Stomach (tissue), 8 donors: ENCODE measurements at regions not wholly inside any gene's neighbourhood (a gene's known extent, or its start where the extent isn't known, plus 50 kb on each side); places are given as distances from the start of the nearest gene placed in this dataset.

ENCODE experiments used
- DNase-seq, 2 donors: peaks; one replicate each; pipeline versions ENCODE4 v3.0.0 to v3.0.0-alpha.2; 2013 to 2019
- H3K27ac ChIP-seq, 5 donors: fragments of 200-600 bp in 4 of 5; sonication (generic) in 4 of 5; one replicate each; pipeline ENCODE4 v1.5.1; 2013 to 2019; ENCODE audit warnings: mild to moderate bottlenecking in 1 of 5, moderate library complexity in 1 of 5
- H3K27me3 ChIP-seq, 3 donors: fragments of 200-600 bp; sonication (generic); one replicate each; pipeline ENCODE4 v1.5.1; 2017 to 2019; ENCODE audit warnings: mixed run types in 1 of 3
- H3K36me3 ChIP-seq, 4 donors: fragments of 200-600 bp; sonication (generic); 1 replicate in 3 of 4; 2 replicates in 1 of 4; pipeline ENCODE4 v1.5.1; 2016 to 2019
- H3K4me1 ChIP-seq, 4 donors: fragments of 200-600 bp; sonication (generic); one replicate each; pipeline ENCODE4 v1.5.1; 2016 to 2019
- H3K4me3 ChIP-seq, 4 donors: fragments of 200-600 bp; sonication (generic) in 3 of 4; one replicate each; pipeline ENCODE4 v1.5.1; 2016 to 2019; ENCODE audit warnings: mild to moderate bottlenecking in 1 of 4
- H3K9me3 ChIP-seq, 4 donors: fragments of 200-600 bp; sonication (generic); one replicate each; pipeline ENCODE4 v1.5.1; 2016 to 2019
- EP300 ChIP-seq: sonication (generic); formaldehyde crosslinking; IDR thresholded peaks from one replicate; pipeline ENCODE4 v1.6.1; 2017; ENCODE audit warnings: antibody characterized with exemption
- POLR2A ChIP-seq, 4 donors: fragments of 450-650 bp; IDR thresholded peaks; one replicate each; pipeline ENCODE4 v1.6.1; 2016; ENCODE audit warnings: antibody characterized with exemption in 4 of 4, control low read depth in 2 of 4, mild to moderate bottlenecking in 1 of 4, moderate library complexity in 1 of 4
- POLR2AphosphoS5 ChIP-seq, 3 donors: sonication (generic); formaldehyde crosslinking; IDR thresholded peaks; one replicate each; pipeline ENCODE4 v1.6.1; 2016; ENCODE audit warnings: antibody characterized with exemption in 3 of 3
- WGBS, 5 donors: extraction: QIAGEN DNeasy Blood & Tissue Kit in 3 of 5; methylation state at CpG; one replicate each; pipeline versions ENCODE4 v1.1.5 to v1.1.7; 2013 to 2018; 5-methylcytosine and 5-hydroxymethylcytosine counted together
- intact Hi-C: fragments of 100-400 bp; cut with DNase I; formaldehyde crosslinking; loops from one replicate; pipeline ENCODE4 v1.15.1; 2023; ENCODE audit warnings: low total_unique reads
- TF ChIP-seq, protein P1 (sequence below), 7 experiments: fragments of 450-650 bp in 4 of 7; fragments of 200-600 bp in 3 of 7; sonication (generic) in 3 of 7; IDR thresholded peaks; one replicate each; pipeline ENCODE4 v1.5.1; 2016 to 2019; ENCODE audit warnings: antibody characterized with exemption in 7 of 7, control low read depth in 2 of 7, mild to moderate bottlenecking in 1 of 7
- donor health status: healthy with polysubstance abuse.
- donor health status: Bipolar disorder and iron deficiency.
- donor health status: healthy.

DNA sequence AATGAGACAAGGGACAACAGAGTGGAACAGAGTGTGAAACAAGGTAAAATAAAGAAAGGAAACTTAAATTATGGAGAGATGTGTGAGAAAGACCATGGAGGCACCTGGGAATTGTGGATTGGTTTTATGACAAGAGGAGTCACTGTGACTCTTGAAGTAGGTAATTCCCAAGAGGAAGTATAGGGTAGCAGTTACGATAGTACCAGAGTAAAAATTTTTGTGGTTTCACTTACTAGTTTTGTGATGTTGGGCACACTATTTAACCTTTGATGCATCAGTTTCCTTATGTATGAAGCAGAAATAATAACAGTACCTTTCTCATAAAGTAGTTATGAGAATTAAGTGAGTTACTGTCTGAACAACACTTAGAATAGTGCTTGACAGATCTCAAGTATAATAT lies 267.9 kb upstream of the DPYD start:
- Histone ChIP-seq H3K4me3 (no peak overlapping the region), H3K27me3 (no peaks in the 10 kb centered on the region), H3K27ac (no peak overlapping the region), H3K4me1 (no peaks in the 10 kb centered on the region), H3K9me3 (no peaks in the 10 kb centered on the region), H3K36me3 (no peaks in the 10 kb centered on the region)
- TF ChIP-seq POLR2A (IDR thresholded peaks at IDR 0.05) (no peak), EP300 (no peak), POLR2AphosphoS5 (IDR thresholded peaks at IDR 0.05) (no peak)
- TF ChIP-seq, protein P1, sequence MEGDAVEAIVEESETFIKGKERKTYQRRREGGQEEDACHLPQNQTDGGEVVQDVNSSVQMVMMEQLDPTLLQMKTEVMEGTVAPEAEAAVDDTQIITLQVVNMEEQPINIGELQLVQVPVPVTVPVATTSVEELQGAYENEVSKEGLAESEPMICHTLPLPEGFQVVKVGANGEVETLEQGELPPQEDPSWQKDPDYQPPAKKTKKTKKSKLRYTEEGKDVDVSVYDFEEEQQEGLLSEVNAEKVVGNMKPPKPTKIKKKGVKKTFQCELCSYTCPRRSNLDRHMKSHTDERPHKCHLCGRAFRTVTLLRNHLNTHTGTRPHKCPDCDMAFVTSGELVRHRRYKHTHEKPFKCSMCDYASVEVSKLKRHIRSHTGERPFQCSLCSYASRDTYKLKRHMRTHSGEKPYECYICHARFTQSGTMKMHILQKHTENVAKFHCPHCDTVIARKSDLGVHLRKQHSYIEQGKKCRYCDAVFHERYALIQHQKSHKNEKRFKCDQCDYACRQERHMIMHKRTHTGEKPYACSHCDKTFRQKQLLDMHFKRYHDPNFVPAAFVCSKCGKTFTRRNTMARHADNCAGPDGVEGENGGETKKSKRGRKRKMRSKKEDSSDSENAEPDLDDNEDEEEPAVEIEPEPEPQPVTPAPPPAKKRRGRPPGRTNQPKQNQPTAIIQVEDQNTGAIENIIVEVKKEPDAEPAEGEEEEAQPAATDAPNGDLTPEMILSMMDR (IDR thresholded peaks at IDR 0.05) = no peak
- no peak for DNase-seq
- intact Hi-C loops = no loop called here
- 74 to 86% (median 80%) methylated on average over 1 of the region's 1 CpG for WGBS, 5 donors

DNA sequence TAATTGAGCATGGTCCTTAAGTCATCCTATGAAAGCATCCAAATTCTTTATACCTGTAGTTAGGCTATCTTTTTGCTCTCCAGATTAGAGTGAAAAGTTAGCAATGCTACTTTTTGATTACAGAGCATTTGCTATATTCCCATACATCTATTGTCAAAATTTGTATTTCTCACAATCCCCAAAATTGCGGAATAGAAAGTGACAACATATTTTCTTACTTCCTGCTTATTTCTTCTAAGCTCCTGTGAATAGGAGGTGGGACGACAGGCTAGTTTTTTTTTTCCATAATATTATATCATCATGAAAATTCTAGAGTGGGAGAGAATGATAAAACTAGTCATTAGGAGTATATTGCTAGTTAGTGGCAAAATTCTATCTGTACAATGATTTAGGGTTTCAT lies 264.0 kb upstream of the DPYD start:
- intact Hi-C loops = no loop called here
- no peak for DNase-seq

DNA sequence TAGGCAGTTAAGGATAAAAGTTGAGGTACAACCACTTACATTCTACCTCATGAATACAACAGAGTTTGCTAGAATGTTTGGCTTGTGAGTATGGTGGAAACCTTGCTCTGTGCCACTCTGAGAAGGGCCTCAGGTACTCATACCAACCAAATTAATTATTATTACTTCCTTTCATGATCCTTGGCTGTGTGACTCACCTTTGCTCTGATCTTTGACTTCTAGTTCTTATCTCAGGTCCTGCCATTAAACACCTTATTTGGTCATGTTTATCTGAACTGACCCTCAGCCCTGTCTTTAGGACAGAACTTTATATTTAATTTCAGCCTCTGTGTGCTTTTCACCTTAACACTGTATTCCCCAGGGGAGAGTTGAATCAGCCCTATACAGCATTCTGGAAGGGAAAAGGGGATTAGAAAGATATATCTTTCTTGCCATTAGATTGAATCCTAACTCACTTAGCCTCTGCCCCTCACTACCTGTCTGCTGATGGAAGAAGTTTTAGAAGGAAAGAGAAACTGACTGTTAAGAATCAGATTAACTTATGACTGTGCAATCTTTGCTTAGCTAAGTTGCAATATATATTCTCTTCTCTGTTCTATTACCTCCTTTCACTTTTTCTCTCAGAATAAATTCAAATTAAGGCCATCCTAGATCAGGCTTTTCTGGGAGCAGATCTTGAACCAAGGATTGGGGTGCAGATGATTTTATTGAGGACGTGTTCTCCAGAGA lies 260.4 kb upstream of the DPYD start:
- Histone ChIP-seq H3K4me3 (no peak overlapping the region), H3K9me3 (no peaks in the 10 kb centered on the region), H3K27ac (no peak overlapping the region), H3K36me3 (no peaks in the 10 kb centered on the region), H3K4me1 (no peaks in the 10 kb centered on the region), H3K27me3 (no peaks in the 10 kb centered on the region)
- TF ChIP-seq, protein P1 (IDR thresholded peaks at IDR 0.05) = no peak
- no peak for TF ChIP-seq POLR2AphosphoS5 (IDR thresholded peaks at IDR 0.05)
- 81 to 96% (median 89%) methylated on average over 1 of the region's 1 CpG for WGBS, 5 donors
- intact Hi-C loops = no loop called here
- DNase-seq = peak in 1 of 2 donors; percentile 16

More for the DNA sequence above, 264.0 kb upstream of the DPYD start:
- Histone ChIP-seq H3K27ac (no peak overlapping the region), H3K27me3 (no peaks in the 10 kb centered on the region), H3K9me3 (no peaks in the 10 kb centered on the region), H3K4me1 (no peaks in the 10 kb centered on the region), H3K4me3 (no peak overlapping the region), H3K36me3 (no peaks in the 10 kb centered on the region)
- WGBS, 5 donors = 83 to 91% (median 88%) methylated on average over 2 of the region's 2 CpGs
- TF ChIP-seq EP300 = no peak
- TF ChIP-seq POLR2A (IDR thresholded peaks at IDR 0.05) = no peak
- TF ChIP-seq, protein P1 (IDR thresholded peaks at IDR 0.05) = no peak
- no peak for TF ChIP-seq POLR2AphosphoS5 (IDR thresholded peaks at IDR 0.05)

DNA sequence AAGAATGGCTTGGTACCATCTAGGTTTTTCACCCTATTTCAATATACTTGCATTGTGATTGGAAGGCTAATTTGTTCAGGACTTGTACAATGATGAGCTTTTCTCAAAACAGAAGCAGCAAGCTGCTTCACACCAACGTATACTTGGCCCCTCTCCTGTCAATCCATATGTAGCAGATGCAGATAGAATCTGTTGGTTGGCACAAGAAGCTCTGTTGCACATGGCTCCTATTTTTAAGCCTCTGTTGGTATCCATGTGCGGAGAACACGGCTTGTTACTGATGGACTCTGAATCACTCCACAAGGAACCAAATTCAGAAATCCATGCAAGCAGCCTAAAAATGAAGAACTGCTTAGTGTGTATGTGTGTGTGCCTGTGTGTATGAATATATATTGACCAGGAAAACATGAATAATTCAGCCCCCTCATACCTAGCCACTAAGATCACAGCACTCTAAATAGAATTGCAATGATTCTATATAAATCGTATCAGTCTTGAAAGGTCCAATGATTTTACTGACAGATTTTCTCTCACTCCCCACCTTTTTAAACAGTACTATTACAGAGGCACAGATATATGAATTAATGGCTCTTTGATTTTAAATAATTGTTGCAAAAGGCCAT lies 258.4 kb upstream of the DPYD start:
- Histone ChIP-seq H3K4me3 (no peak overlapping the region), H3K4me1 (no peaks in the 10 kb centered on the region), H3K27me3 (no peaks in the 10 kb centered on the region), H3K36me3 (no peaks in the 10 kb centered on the region), H3K9me3 (no peaks in the 10 kb centered on the region), H3K27ac (no peak overlapping the region)
- DNase-seq = no peak
- TF ChIP-seq POLR2A (IDR thresholded peaks at IDR 0.05) (no peak), POLR2AphosphoS5 (IDR thresholded peaks at IDR 0.05) (no peak), EP300 (no peak)
- TF ChIP-seq, protein P1 (IDR thresholded peaks at IDR 0.05) = no peak
- WGBS, 5 donors = 79 to 89% (median 82%) methylated on average over 4 of the region's 4 CpGs
- intact Hi-C loops = no loop called here
